Inferior parietal cortex (tissue), 1 donor: ENCODE measurements at regions not wholly inside any gene's neighbourhood (a gene's known extent, or its start where the extent isn't known, plus 50 kb on each side); places are given as distances from the start of the nearest gene placed in this dataset.

Experiments
- DNase-seq: peaks from one replicate; pipeline ENCODE4 v3.0.0-alpha.2; 2016; ENCODE audit errors: extremely low spot score

DNA sequence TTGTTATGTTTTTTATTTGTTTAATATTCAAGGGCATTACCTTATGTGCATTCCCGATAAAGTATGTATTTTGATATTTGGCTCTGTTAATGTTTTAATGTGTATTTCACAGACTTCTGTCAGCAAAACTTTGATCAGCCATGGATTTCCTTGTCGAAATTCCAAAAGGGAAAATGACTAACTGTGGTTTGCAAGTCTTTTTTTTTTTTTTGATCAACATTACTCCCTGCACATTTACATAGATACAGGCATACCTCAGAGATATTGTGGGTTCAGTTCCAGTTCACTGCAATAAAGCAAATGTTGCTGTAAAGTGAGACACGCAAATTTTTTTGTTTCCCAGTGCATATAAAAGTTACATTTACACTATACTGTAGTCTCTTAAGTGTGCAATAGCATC, 351.9 kb downstream of the CXCL12 start:
- DNase-seq, result no peak

DNA sequence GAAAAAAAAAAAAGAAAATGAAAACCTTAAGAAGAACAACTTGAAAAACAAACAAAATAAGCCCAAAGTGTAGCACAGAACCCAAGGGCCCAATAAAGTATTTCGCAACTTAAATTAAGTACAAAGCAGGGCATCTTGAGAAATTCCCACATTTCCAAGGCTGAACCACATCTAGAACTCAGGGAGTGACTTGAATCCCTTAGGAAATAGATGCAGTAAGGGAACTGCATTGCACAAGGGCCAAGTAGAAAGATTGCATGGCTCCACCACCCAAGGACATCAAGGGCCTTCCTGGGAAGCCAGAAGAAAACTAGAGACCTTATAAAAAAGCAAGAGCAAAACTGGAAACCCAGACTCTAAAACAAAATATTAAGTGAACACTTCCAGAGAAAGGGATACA, 352.7 kb downstream of the CXCL12 start:
- DNase-seq, result no peak

DNA sequence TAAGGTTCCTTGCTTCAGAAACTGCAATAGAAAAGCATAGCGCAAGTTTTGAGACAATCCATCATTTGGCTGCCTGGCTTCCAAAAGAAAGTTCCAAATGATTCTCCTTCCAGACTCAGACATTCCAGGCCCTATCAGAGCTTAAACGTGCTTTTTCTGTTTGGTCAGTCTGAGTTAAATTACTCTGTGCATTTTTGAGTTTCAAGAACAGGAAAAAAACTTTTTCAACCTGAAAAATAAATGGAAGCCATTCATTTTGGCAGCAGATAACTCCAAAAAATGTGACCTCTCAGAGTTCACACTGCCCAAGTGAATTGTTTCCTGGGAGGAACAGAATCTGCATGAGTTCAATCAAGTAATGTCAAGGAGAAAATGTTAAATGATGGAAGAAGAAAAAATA, 354.2 kb downstream of the CXCL12 start:
- DNase-seq, result no peak

DNA sequence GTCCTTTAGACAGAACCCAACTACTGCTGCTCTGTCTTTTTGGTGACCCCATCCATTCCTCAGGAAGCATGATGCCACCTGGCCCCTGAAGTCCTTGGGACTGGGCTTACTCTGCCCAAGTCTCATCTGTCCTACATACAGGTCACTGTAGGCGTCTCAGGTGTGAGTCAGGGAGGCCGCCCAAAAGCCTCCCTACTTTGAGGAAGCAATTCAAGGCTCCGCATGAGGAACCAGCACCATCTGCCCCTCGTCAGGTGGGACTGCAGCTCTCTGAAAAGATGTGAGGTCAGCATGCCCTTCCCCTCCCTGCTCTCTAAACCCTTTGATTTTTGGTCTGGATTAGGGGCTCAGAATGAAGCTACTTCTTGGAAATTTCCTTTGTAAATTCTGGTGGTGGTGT, 354.8 kb downstream of the CXCL12 start:
- DNase-seq, result no peak

DNA sequence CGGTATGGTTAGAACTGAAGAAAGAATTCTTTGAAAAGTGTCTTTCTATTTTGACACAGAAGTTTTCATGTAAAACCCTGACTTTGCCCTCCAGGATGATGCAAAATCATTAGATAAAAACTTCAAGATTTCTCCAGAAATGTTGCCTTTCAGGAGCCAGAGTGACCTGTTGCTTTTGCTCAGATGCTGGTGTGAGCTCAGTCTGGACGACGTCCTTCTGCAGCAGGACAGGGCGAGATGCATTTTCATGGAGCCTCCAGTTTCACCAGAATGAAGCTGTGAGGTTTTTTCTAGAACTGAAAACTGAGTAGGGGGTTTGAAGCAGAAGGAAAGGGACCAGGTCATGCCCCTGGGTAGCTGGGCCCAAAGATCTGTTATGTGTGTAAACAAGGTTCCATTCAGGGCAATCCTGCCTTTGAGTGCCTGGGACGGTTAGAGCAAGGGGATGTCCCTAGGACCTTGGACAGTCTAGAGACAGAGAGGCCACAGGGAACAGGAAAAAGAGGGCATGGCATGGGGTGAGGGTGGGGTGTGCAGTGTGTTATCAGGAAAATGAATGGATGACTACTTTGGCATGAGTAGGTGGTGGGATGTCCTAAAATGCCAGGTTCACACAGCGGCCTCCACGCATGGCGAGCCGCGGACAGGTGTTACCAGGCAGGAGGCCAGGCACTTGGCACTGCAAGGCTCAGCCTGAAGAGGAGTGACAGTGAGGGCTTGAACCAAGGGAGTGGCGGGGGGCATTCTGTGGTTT, 356.3 kb downstream of the CXCL12 start:
- no peak for DNase-seq

DNA sequence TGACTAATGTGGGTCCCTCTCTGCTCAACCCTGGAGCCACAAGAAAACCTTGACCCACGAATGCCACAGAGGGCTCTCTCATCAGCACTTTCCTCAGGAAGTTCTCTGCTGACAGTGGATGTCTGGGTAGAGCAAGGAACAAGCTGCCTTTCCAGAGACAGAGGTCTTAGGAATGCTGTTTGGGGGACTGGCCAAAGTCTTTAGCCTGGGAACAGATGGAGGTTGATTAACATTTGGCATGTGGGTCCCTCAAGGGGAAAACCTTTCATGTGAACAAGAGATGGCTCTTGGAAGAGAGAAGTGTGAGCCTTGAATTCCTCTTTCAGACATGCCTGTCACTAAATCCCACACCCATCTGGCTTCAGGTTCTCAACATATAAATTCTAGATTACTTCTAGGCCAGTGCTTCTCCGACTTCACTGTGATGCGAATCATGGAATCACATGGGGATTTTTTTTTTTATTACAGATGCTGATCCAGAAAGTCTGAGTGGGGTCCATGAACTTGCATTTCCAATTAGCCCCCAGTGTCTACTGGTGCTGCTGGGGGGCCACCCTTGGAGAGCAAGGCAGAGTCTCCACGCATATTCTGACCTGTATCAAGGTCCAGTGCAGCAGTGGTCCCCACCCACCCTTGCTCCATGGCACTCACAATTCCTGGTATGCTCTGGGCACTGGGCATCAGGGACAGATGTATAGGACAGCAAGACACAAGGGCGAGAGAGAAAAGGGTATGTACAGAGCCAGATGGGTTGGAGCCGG, 360.4 kb downstream of the CXCL12 start:
- no peak for DNase-seq

DNA sequence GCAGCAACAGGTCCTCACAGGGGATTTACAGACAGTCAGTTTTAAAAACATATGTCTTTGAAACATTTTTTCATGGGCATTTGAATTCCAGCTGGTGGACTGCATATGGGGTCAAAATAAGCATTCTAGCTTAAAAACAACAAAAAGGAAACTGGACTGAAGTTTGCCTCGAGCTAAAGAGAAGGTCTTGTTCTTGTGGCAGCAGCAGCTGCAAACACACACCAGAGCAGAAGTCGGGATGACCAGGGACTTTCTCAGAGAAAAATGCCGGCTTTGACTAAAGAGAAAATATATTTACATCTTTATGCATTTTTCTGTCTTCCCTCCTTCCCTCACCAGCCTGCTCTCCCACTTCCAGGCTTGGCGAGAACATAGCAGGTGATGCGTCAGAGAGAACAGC, 361.4 kb downstream of the CXCL12 start:
- no peak for DNase-seq

DNA sequence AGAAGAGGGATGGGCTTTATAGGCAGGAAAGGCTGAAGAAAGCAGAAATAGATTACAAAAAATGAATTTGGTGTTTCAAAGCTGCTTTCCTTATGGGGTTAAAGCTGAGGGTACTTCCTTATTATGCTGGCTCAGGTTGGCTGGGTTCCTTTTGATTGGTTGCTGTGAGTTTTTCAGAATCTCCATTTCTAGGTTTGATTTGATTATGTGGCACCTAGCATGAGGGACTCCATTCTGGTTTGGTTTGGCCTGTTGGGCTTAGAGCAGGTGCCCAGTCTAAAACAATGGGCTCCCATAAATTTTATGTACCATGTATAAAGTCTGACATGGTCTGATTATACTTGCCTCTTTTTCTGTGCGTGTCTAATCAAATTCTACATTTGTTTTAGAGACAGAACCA, 362.7 kb downstream of the CXCL12 start:
- DNase-seq, result no peak

DNA sequence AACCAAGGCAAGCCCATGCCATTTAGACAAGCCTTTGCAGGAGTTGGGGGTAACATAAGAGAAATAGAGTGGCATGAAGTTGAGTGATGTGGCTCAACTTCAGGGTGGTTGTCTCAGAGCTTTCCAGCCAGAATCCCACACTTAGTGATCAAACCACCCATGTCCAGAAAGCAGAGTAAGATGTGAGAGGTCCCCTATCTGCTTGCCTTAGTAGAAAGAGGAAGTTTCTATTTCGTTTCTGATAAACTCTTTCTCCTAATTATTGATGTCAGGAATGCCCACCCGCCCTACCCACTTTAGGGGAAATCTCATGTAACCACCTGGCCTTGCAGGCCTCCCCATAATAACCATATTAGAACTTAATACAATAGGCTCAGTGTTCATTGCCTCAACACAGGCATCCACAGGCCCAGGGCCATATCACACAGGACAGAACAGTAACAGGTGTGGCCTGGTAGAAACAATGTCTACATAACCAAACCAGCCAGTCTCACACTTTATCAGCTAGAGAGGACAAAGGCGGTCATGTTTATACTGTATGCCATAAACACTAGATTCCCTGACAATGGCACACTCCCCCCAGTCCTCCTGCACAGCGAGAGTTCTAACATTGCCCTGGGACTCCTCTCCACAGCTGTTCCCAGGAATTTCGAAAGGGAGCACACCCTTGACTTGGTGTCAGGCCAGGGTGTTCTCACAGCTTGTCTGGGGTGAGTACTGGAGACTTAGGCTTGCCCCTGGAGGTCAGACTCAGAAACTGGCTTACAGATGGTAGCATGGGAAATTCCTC, 364.4 kb downstream of the CXCL12 start:
- no peak for DNase-seq

DNA sequence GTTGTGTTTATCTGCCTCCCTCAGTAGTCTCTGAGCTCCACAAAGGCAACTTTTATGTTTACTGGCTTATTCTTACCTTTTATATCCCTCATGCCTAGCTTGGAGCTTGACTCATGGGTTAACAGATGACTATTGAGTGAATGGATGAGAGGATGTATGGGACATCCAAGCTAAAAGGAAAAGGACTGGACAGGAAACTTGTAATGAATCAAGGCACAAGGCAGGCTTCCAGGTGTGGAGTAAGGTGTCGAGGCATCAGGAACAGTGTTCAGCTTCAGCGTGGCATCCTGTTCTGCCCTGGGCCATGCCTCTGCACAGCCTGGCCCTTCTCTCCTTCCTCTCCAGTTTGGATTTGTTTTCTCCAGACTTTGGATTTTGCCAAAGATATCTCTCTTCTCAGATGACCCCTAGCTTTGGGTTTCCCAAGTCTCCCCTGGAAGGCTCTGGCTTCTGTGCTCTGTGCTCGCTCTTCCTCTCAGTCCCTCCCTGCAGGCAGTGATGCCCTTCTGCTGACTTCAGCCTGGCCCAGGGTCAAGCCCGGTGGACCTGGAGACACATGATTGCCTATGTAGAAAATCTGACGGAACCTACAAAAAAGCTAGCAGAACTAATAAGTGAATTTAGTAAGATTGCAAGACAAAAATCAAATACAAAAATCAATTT, 367.3 kb downstream of the CXCL12 start:
- DNase-seq, result no peak

DNA sequence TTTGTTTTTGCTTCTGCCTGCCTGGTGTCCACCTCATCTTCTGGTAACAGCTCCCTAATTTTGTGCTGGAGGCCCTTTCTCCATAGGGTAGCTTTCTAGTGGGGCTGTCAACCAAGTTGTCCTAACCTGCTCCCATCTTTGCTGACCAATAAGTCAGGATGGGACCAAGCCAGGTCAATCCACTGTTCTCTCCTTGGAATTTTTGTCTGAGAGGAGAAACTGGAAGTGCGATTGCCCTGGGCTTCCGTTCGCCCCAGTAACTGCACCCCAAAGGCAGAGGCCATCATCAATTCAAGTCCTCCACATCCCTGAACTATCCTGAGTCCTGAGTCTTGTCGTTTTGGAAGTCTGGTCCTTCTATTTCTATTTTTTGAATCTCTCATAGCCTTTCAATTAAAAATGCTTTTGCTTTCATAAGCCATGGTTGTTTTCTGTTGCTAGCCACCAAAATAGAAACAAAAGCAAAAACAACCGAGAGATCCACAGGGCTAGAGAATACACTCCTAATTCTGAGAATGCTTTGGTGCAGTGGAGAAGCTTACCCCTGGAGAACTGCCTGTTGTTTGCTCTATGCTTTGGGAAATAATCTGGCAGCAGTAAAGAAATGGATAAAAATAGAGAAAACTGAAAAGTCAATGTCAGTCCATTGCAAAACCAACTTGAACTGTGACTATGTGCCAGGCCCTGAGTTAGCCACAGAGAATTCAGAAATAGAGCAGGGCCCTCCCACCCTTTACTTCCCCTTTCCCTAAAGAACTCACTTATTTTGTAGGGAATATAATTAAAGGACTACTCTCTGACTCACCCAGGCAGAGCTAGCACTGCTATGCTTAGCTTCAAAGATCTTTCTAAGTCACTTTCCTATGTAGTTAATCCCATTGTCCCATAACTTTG, 368.1 kb downstream of the CXCL12 start:
- DNase-seq, result no peak

DNA sequence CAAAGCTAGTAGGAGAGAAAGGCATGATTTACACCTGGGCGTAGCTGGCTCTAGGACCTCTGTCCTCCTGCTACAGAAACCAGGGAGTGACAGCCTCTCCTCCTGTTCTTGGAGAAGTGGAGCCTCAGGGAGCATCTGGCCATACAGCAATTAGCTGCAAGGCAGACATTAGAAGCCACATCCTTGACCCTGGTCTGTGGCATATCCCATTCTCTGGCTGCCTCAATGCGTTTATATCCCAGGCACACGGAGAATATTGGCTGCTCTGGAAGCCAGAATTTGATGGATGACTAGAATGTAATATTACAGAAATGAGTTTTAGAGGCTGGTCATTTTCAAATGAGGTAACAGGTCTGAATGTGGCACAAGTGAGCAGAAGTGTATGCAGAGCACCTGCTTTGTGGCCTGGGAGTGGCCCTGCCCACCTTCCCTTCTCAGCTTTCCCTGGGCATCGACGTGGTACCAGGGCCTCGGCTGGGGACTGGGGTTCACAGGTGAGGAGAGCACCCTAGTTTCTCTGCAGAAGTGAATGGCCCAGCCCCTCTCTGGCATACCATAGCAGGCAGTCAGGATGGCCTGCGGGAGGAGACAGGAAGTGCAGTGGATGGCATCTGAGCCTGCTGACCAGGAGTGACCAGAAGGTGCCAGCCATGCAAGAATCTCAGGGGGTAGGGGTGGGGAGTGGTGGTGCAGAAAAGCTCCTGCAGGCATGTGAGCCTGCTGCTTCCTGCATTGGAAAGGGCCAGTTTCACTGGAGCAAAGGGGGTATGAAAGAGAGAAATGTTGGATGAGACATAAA, 367.2 kb upstream of the ZNF32 start:
- no peak for DNase-seq

DNA sequence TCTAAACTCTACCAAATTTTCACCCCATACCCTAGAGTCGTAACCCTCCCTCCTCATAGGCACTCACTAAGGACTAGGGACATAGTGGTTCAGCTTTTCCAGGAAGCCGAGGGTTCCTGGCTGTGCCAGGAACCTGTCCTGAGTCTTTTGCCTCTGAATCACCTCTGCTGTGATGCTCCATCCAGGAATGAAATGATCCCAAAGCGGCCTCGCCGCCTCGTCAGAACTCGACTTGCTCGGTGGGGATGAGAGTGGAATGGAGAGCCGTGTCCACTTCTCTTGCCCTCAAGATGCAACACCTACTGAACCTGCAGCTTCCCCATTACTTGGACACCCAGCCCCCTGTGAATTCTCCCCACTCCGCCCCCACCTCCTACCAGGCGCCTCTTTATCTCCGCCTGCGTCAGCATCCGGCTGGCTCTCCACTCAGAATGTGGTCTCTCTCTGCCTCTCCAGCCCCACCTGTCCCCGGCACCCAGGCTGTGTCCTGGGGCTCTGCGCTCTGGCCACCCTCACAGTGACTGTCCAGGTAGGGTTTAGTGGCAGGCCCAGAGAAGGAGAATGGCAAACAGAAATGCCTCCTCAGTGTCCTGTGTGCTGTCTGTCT, 366.1 kb upstream of the ZNF32 start:
- DNase-seq, result no peak

DNA sequence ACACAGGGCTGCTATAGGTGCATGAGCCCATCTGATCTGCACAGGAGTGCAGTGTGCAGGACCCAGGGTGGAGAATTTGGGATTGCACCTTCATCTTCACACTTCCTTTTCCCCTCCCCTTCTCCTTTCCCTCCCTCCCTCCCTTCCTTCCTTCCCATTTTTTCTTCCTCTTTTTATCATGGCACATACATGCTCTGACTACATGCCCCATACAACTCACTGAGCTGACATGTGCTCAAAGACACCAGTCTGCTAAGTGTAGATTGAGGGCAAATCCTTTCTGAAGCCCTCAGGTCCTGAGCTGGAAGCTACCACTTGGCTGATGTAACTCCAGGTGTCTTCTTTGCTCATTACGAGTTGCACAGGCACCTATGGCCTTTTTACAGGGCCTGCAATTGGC, 365.3 kb upstream of the ZNF32 start:
- DNase-seq, result no peak

DNA sequence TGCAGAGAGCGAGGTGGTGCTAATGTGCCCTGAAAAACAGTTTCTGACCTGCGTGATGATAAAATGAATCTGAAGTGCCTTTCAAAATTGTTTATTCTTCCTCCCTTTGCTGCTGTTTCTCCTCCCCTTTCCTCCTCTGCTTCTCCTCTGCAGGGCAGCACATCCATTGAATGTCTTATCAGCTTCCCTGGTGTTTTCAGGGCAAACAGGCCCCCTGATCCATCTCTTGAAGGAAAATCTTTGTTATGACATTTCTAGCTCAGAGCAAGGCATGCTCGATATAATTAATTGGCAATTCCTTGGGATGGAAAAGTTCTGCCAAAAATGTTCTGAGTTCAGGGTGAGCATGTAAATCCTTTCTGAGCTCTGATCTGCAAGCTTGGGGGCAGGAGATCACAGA, 364.2 kb upstream of the ZNF32 start:
- DNase-seq, result no peak

DNA sequence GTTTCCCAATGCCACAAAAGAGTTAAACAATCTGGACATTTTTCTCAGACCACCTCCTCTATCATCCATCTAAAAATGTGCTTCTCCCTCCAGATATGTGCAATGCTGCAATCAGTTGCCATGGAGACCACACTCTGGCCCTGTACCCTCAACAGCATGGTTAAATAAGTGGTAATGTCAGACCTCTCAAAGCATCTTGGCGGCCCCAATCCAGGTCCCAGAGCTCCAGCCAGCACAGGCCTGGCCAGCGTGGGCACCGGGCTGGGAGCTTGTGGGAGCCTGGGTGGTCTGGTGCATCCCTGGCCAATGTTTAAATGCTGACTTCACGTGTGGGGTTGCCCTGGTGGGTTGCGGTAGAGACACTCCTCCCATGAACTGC, 362.9 kb upstream of the ZNF32 start:
- no peak for DNase-seq

DNA sequence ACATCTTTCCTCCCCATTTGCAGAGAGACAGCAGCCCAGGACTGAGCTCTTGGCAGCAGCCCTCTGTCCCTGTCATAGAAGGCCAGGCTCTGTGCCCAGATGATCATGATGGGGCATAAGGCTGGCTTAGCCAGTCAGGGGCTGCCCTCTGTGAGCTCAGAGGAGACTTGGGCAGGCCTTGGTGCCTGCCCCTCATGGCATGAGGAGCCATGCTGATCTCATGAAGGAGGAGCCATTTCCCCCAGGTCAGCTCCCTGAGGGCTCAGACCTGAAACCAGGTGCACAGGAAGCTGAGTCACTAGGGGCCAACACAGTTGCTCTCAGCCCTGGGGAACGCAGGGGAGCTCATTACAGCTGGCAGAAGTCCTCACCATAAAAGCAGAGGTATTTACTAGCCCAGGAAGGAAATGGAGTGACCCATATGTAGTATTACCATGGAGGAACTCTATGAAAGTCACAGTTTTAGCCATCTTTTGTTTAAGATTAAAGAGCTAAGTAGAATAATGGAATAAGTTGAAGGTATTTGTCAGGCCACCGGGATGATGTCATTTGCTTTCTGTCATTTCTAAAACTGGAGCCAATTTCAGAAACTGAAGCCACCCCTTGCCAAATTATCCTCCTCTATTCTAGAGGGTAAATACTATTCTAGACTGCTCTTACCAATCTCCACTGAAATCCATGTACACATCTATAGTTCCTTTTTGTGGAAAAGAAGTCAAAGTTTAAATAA, 362.4 kb upstream of the ZNF32 start:
- no peak for DNase-seq

DNA sequence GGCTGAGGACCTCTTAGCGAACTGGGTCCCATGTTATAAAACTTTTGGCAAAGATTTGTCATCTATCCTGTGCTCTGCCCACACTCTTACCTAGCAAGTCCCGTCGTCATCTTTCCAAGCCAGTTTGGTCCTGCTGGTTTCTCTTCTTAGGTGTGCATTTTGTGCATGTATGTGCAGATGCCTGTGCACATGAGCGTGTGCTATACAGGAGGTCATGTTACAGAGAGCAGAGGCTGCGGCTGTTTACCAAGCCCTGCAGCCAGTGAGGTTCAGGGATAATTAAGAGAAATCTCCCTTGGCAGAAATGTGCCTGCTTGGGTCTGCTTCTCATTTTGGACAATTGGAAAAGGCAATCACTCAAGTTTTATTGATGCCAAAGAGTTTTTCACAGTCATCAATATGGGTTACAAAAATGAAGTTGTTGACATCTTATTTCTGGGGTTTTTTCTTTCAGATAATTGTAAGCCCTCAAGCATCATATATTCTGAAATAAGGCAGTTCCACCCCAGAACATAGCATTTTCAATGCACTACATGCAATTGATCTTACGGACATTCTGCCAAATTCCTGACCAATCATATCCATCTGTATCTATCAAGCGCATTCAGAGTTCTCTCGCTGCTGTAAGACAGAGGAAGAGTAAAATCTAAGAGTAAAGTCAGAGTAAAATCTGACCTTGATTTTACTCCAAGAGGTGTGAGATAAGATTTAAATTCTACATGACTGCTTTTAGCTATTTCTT, 361.4 kb upstream of the ZNF32 start:
- DNase-seq, result no peak
